GM18858 (cell line): ENCODE measurements at regions not wholly inside any gene's neighbourhood (a gene's known extent, or its start where the extent isn't known, plus 50 kb on each side); places are given as distances from the start of the nearest gene placed in this dataset.

ENCODE experiments used
- ATAC-seq: cut with Tn5 transposase; IDR thresholded peaks from one replicate; pipeline ENCODE4 v1.9.1; 2021; ENCODE audit not compliant: unreplicated experiment

GRCh38 chr5:125348221-125348692 is 601.8 kb upstream of the ZNF608 start:
- no peak for ATAC-seq

GRCh38 chr5:125348936-125349831 is 602.7 kb upstream of the ZNF608 start:
- ATAC-seq, result no peak

DNA sequence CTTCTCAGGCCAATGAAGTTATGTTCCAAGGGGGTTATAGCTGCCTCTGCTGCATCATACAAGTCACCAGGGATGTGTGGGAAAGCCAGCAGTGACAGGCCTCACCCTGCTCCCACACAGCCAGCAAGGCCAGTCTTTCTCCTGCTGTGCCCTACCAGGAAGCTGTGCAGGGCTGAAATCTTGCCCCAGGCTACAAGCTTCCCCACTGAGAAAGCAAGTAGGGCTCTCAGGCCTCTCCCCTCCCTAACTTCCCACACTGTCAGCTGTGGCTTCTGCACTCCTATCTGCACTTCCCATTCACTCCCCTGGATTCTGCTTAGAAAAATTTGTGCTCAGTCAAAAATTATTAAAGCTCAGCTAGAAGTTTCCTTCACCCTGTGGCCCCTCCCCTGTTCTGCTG is 611.2 kb upstream of the ZNF608 start:
- ATAC-seq, result no peak

DNA sequence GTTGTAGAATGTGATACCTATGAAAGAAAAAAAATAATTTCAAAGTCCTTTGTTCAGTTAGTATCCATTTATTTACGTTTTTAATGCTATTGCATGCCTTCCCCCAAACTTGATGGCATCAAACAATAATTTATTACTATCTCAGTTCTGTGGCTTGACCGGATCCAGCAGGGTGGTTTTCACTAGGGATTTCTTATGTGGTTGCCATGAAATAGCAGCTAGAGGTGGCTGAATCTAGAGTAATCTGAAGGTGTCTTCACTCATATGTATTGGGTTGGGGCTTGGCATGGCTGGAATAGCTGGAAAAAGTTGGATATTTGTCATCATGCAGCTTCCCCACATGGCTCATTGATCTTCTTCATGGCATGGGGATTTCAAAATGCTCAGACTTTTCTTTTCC is 619.3 kb upstream of the ZNF608 start:
- no peak for ATAC-seq

- no peak for ATAC-seq
Observed at GRCh38 chr5:125367702-125368101, 621.3 kb upstream of the ZNF608 start.

- no peak for ATAC-seq
Observed at GRCh38 chr5:125370461-125371205, 624.2 kb upstream of the ZNF608 start.

DNA sequence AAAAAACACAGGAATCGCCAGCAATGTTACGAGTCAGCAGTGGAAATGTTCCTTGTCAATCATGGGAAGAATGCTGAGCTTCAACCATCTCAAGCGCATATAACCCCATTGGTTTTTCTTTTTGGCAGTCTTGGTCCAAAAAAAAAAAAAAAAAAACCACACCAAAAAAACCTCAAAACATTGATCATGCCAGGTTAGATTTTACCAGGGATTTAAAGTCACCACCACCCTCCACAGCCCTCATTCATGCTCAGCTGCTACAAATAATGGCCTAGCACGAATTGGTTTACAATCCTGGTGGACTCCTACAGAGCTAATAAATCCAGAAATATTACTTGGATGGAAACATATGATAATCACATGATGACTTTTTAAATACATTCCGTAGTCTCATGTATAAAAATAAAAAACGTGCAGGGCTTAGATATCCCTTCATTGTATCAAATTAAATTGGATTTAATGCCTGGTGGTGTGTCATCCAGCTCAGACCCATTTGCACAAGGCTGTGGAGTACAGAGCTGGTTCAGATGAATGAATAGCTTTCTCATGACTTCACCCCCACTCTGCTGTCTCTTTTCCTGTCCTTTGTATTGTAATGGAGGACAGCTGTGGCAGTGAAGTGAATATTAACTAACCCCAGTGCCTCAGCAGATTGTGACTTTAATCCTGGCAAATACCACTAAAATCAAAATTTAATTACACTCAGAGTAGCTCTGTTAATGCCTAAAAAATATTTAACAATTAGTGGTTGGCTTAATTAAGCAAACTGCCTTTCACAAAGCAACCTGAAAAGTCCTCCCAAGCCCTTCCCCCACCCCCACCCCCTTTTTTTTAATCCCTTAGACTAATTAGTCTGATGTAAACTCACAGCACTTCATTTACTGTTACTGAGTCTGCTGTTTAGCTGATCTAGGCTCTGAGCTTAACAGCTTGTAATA is 626.5 kb upstream of the ZNF608 start:
- ATAC-seq, result no peak

DNA sequence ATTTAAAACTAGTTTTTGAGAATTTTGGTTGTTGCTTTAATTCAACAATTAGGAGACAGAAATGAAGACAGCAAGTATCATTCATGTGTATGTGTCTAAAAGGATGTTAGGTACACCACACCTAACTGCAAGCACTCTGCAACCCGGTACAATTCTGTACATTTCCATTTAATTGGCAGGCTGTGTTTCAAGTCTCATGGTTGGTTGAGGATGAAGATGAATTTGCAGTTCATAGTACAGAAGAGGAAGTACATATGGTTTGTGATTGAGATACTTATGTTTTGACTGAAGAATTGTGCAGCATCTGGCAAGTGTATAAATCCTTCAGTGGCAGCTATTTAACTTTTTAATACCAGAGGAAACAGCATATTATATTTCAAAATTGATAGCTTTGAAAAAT is 628.7 kb upstream of the ZNF608 start:
- ATAC-seq, result peak; percentile 86

DNA sequence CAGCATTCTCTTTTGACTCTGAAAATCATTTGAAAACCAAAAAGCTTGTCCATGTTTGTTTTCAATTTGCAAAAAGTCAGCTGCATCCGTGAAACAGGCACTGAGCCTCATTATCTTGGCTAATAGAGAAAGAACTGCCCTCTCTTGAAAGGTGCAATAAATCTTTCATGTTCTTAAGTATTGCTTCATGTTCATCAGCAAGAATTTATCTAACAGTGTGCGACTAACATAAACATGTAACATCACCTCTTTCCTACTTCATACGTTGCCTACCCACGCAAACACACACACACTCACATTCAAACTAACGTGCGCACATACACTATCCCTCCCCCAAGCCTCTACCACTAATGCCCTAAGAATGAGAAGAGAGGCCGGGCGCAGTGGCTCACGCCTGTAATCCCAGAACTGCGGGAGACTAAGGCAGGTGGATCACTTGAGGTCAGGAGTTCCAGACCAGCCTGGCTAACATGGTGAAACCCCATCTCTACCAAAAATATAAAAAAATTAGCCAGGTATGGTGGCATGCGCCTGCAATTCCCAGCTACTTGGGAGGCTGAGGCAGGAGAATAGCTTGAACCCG is 629.7 kb upstream of the ZNF608 start:
- ATAC-seq, result no peak

- ATAC-seq, result no peak
Observed at GRCh38 chr5:125377141-125377540, 630.7 kb upstream of the ZNF608 start.

DNA sequence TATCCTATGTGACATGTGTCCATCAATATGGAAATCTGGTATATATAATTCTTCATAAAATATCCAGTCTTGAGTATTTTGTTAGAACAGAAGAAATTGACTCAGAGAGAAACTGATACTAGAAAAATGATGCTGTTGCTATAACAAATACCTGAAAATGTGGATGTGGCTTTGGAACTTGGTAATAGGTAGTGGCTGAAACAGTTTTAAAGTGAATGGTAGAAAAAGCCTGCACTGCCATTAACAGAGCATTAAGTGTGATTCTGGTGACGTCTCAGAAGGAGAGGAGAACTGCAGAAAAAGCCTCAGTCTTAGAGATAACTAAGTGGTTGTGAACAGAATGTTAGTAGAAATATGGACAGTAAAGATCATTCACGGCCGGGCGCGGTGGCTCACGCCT is 634.9 kb upstream of the ZNF608 start:
- ATAC-seq, result no peak

GRCh38 chr5:125384071-125384470 is 637.6 kb upstream of the ZNF608 start:
- no peak for ATAC-seq

DNA sequence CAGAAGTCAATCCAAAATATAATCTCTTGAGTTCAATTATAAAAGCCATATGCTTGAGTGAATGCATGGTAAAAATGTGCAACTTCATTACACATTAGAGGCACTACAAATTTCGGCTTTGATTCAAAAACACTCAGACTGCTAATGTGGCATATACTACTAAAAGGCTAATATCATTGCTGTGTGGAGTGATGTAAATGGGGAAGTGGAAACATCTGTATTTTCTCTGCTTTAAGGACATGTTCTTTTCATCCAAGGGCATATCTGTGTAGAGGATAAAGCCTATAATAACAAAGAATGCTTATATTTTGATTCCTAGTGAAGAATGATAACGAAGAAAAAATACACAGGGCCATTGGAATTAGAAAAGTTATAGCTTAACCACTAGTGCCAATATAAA is 643.9 kb upstream of the ZNF608 start:
- no peak for ATAC-seq

DNA sequence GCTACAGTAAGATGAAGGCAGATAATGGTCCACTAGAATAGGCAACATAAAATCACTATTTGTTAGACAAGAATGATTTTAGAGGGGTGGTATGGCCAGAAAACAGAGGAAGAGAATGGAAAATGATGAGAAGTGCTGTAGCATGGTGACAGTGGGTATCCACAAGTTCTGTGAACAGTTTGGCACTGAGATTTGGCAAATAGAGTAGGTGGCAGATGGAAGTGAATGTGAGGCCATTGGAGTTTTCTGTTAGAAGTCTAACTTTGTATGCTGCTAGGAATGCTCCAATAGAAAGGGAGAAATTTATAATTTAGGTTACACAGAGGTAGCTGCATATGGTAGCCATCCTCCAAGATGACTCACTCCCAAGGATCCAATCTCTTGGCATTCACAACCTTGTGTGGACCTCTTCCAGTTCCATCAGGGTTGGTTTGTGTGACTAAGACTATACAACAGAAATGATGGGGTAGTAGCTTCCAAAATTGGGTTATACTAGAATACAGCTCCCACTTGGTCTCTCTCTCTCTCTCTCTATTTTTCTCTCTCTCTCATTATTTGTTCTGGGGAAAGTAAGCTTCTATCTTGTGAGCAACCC is 646.9 kb upstream of the ZNF608 start:
- no peak for ATAC-seq

DNA sequence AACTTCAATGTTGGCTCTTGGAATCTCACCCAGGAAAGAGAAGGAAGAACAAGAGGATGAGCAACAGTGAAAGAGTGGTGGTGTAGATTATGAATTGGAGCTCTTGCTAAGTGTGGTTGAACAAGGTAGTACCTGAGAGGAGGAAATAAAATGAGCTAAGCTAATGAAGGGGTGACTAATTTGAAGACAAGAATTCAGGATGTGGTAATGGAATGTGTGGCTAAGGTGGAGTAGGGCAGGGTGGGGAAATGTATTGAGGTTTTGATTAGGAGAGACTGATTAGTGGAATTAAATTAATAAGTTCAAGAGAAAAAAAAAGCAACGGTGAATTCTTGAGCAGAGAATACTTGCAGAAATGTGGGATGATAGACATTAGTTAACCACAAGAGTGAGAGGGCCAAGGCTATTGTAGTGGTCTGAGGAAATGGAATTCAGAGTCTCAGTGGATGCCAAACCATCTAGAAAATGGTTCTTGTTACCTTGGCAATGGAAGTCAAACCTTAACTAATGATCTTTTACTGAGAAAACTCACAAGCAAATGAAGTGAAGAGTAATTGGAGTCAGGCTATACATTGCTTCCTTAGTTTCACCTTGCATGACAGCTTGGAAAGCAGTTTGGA is 648.3 kb upstream of the ZNF608 start:
- ATAC-seq, result no peak

DNA sequence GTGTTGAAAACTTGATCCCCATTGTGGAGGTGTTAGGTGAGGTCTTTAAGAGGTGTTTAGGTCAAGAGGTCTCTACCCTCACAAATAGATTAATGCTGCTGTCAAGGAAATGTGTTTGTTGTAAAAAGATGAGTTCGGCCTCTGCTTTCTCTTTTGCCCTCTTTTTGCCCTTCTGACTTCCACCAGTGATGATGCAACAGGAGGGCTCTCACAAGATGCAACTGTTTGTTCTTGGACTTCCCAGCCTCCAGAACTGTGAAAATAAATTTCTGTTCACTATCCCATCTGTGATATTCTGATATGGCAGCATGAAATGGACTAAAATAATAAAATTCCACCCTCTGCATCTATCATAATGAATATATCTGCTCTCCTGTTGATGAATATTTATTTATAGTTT is 650.0 kb upstream of the ZNF608 start:
- ATAC-seq, result no peak

GRCh38 chr5:125398466-125398865 is 652.0 kb upstream of the ZNF608 start:
- ATAC-seq, result no peak

DNA sequence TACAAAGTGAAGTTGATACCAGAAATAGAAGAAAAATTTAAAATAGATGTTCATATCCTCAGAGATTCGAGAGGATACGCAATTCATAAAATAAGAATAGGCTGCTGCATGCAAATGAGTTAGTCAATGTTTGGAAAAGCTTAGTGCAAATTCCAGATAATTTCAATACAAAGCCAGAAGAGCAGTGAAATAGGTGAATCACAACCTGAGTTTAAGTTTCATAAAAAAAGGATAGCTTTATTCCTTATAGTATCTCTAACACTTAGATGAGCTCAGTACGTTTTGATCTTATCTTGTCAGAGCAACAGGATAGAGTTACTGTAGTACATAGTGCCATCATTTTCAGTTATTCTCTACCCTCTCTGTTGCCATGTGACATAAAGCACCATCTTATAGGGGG is 653.4 kb upstream of the ZNF608 start:
- ATAC-seq, result no peak

GRCh38 chr5:125401724-125402622 is 655.5 kb upstream of the ZNF608 start:
- ATAC-seq, result no peak
